ENCODE measurements at regions not wholly inside any gene's neighbourhood (a gene's known extent, or its start where the extent isn't known, plus 50 kb on each side); places are given as distances from the start of the nearest gene placed in this dataset.

DNA sequence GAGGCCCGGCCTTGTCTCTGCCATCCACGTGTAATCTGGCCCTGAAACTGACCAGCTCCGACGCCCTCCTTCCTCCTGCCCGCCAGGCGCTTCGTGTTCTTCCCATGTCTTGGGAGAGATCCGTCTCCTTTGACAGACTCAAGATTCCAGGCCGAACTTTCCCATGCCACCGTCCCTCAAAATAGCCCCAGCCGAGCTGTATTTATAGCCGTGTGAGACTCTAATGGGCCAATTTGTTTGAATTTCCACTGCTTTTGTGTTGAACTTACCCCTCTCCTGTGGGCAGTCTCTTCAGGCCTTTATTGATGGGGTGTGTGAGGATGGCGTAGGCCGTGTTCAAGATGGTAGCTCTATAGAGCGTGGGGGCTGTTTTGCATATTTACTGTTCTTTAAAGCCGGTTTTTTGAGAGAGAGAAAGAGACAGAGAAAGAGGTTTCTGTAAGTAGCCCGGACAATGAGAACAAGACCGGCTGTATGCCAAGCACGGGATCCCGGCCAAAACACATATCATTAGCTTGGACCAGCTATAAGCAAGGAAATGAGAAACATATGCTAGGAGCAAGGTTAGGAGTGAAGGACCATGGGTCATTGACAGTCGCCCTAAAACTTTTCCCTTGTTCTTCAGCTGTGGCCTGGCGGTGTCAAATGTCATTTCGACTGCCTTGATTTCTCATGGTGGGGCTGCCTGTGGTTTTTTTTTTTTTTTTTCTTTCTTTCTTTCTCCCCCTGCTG, 124.5 kb upstream of the ZFHX3 start:
- Mint-ChIP-seq H3K4me1 (peaks cover 77% of the 10 kb centered on the region), H3K4me3 (peak overlapping the region; percentile 2 to 33 (median 31)), H3K9me3 (no peaks in the 10 kb centered on the region), H3K27me3 (ENCODE audit: low read depth) (peaks cover 5% of the 10 kb centered on the region), H3K27ac (peak overlapping the region; percentile 95 to 97 (median 95)), H3K36me3 (ENCODE audit: low read depth) (no peaks in the 10 kb centered on the region)
- TF ChIP-seq, protein P1, sequence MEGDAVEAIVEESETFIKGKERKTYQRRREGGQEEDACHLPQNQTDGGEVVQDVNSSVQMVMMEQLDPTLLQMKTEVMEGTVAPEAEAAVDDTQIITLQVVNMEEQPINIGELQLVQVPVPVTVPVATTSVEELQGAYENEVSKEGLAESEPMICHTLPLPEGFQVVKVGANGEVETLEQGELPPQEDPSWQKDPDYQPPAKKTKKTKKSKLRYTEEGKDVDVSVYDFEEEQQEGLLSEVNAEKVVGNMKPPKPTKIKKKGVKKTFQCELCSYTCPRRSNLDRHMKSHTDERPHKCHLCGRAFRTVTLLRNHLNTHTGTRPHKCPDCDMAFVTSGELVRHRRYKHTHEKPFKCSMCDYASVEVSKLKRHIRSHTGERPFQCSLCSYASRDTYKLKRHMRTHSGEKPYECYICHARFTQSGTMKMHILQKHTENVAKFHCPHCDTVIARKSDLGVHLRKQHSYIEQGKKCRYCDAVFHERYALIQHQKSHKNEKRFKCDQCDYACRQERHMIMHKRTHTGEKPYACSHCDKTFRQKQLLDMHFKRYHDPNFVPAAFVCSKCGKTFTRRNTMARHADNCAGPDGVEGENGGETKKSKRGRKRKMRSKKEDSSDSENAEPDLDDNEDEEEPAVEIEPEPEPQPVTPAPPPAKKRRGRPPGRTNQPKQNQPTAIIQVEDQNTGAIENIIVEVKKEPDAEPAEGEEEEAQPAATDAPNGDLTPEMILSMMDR (IDR thresholded peaks at IDR 0.05; ENCODE audit: unreplicated experiment in 3 of 3) = peak; percentile 51 to 56 (median 53)

DNA sequence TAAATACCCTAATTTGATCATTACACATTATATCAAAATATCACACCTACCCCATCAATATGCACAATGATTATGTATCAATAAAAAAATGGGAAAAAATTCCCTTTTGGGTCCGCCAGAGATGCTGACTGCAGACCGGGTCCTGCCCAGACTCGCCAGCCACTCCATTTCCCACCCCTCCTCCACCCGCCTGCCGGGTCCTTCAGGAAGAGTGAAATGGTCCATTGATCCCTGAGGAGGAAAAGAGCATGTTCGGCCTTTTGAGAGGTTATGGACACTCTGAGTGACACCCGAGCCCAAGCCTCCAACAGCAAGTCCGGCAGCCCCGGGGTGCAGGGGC, 123.9 kb upstream of the ZFHX3 start:
- Mint-ChIP-seq H3K36me3 (ENCODE audit: low read depth) (no peaks in the 10 kb centered on the region), H3K4me3 (peak overlapping the region in 1 of 3 experiments; percentile 33), H3K27ac (peak overlapping the region; percentile 95 to 97 (median 95)), H3K27me3 (ENCODE audit: low read depth) (peaks cover 5% of the 10 kb centered on the region), H3K4me1 (peaks cover 77% of the 10 kb centered on the region), H3K9me3 (no peaks in the 10 kb centered on the region)
- TF ChIP-seq, protein P1 (IDR thresholded peaks at IDR 0.05; ENCODE audit: unreplicated experiment in 3 of 3) = no peak

DNA sequence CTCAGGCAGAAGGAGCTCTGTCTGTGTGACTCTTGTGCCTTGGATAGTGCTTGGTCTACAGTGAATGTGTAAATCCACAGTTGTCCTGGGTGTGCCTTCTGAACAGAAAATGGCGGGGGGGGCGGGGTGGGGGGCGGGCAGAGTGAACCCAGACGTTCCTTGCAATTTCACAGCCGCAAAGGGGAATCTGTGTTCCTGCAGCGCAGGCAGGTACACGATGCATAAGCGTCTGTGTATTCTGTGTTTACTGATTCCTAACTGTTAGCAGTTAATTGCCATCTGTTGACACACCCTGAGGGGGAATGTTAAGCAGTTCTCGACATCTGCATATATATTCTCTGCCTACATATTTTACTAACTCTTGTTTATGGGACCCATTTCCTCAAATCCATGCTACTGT, 123.5 kb upstream of the ZFHX3 start:
- peak overlapping the region in 1 of 3 experiments; percentile 15 for H3K4me3 Mint-ChIP-seq
- peaks cover 5% of the 10 kb centered on the region for H3K27me3 Mint-ChIP-seq (ENCODE audit: low read depth)
- no peaks in the 10 kb centered on the region for H3K36me3 Mint-ChIP-seq (ENCODE audit: low read depth)
- TF ChIP-seq, protein P1 (IDR thresholded peaks at IDR 0.05; ENCODE audit: unreplicated experiment in 3 of 3) = no peak
- H3K9me3 Mint-ChIP-seq = no peaks in the 10 kb centered on the region
- peaks cover 78% of the 10 kb centered on the region for H3K4me1 Mint-ChIP-seq
- H3K27ac Mint-ChIP-seq = peak overlapping the region; percentile 95 to 97 (median 95)

DNA sequence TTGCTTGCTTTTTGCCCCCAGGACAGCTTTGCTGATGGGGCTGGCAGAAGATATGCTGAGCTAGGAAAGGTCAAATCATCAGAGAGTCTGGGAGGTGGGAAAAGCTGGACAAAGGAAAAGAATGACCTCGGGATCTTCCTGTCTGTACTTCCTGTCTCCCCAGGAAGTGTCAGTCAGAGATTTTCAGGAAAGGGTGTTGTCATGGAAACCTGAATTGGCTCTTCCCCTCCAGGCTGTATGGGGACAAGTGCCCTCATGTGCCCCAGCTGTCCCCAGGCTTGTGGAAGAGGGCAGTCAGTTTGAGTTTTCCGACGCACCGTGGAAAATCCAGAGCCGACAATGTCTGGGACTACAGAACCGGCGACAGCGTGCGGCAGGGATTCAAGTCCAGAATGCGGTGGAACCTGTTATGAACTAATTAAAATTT, 122.7 kb upstream of the ZFHX3 start:
- TF ChIP-seq, protein P1 (IDR thresholded peaks at IDR 0.05; ENCODE audit: unreplicated experiment in 3 of 3) = no peak
- Mint-ChIP-seq H3K4me1 (peaks cover 78% of the 10 kb centered on the region), H3K36me3 (ENCODE audit: low read depth) (no peaks in the 10 kb centered on the region), H3K27ac (peak overlapping the region; percentile 90 to 97 (median 95)), H3K9me3 (no peaks in the 10 kb centered on the region), H3K4me3 (no peak overlapping the region), H3K27me3 (ENCODE audit: low read depth) (peaks cover 5% of the 10 kb centered on the region)

DNA sequence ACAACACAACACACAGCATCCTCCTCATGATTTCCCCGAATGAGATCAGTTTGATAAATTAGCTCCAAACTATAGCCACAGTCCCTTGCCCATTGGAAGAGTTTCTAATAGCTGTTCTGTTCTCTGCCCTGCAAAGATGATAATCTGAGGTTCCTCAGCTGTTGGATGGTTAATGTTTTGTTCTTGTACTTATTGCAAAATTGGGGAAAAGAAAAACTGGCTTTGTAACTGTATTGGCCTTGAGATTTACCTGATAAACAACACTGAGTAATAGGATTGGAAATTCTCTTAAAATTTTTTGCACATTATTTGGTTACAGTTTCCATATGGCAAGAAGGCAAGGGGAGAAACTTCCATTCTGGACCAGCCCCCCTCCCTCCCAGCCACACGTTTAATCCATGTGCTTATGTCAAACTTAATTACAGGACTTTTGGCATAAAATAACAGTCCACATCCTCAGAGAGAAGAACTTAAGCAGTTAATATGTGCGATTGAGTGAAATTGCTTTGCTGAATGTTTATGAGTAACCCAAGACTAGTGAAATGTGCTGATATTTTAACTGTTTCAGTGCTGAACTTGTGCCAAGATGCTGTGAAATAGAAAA, 119.1 kb upstream of the ZFHX3 start:
- H3K9me3 Mint-ChIP-seq = no peaks in the 10 kb centered on the region
- peaks cover 5% of the 10 kb centered on the region for H3K27me3 Mint-ChIP-seq (ENCODE audit: low read depth)
- peak overlapping the region; percentile 16 to 79 (median 35) for H3K27ac Mint-ChIP-seq
- TF ChIP-seq, protein P1 (IDR thresholded peaks at IDR 0.05; ENCODE audit: unreplicated experiment in 3 of 3) = no peak
- peaks cover 48% of the 10 kb centered on the region for H3K4me1 Mint-ChIP-seq
- no peak overlapping the region for H3K4me3 Mint-ChIP-seq
- H3K36me3 Mint-ChIP-seq (ENCODE audit: low read depth) = no peaks in the 10 kb centered on the region

Data from nephron (organoid).